Fibroblast of upper back skin (primary cell): ENCODE measurements at regions not wholly inside any gene's neighbourhood (a gene's known extent, or its start where the extent isn't known, plus 50 kb on each side); places are given as distances from the start of the nearest gene placed in this dataset.

Experiments used
- DNase-seq: peaks from one replicate; pipeline ENCODE4 v3.0.0-alpha.2; 2013

GRCh38 chr3:115476472-115476871, 146.8 kb upstream of the GAP43 start:
- DNase-seq = no peak

GRCh38 chr3:115478359-115478758, 145.0 kb upstream of the GAP43 start:
- DNase-seq = no peak

GRCh38 chr3:115486880-115487279, 136.4 kb upstream of the GAP43 start:
- no peak for DNase-seq

- no peak for DNase-seq
These were observed 135.3 kb upstream of the GAP43 start for GRCh38 chr3:115487968-115488367.

- DNase-seq = no peak
These were observed 134.9 kb upstream of the GAP43 start for GRCh38 chr3:115488409-115488808.

GRCh38 chr3:115494826-115495225, 128.5 kb upstream of the GAP43 start:
- DNase-seq = no peak

- no peak for DNase-seq
These were observed 124.9 kb upstream of the GAP43 start for GRCh38 chr3:115498421-115498820.

- DNase-seq = no peak
These were observed 124.4 kb upstream of the GAP43 start for GRCh38 chr3:115498898-115499297.

GRCh38 chr3:115499666-115500065, 123.6 kb upstream of the GAP43 start:
- no peak for DNase-seq

GRCh38 chr3:115500795-115501194, 122.5 kb upstream of the GAP43 start:
- DNase-seq = no peak

- no peak for DNase-seq
These were observed 121.2 kb upstream of the GAP43 start for GRCh38 chr3:115502128-115502527.

- DNase-seq = no peak
These were observed 119.9 kb upstream of the GAP43 start for GRCh38 chr3:115503394-115503793.

- DNase-seq = no peak
These were observed 114.7 kb upstream of the GAP43 start for GRCh38 chr3:115508562-115508961.

- peak; percentile 46 for DNase-seq
These were observed 110.5 kb upstream of the GAP43 start for GRCh38 chr3:115512565-115513415.

- no peak for DNase-seq
These were observed 109.9 kb upstream of the GAP43 start for GRCh38 chr3:115513416-115513800.

- no peak for DNase-seq
These were observed 105.8 kb upstream of the GAP43 start for GRCh38 chr3:115517457-115518050.

- peak; percentile 96 for DNase-seq
These were observed 105.0 kb upstream of the GAP43 start for GRCh38 chr3:115518100-115518852.

- no peak for DNase-seq
These were observed 103.1 kb upstream of the GAP43 start for GRCh38 chr3:115520241-115520640.

GRCh38 chr3:115520651-115521245, 102.6 kb upstream of the GAP43 start:
- DNase-seq = no peak

- DNase-seq = no peak
These were observed 99.9 kb upstream of the GAP43 start for GRCh38 chr3:115523458-115523857.

GRCh38 chr3:115524549-115524948, 98.8 kb upstream of the GAP43 start:
- no peak for DNase-seq

GRCh38 chr3:115525731-115526130, 97.6 kb upstream of the GAP43 start:
- DNase-seq = peak; percentile 58

- DNase-seq = no peak
These were observed 90.1 kb upstream of the GAP43 start for GRCh38 chr3:115533218-115533617.
